ENCODE measurements at regions not wholly inside any gene's neighbourhood (a gene's known extent, or its start where the extent isn't known, plus 50 kb on each side); places are given as distances from the start of the nearest gene placed in this dataset.

GRCh38 chr2:47282621-47283272 is 86.4 kb upstream of the EPCAM start:
- no peak for TF ChIP-seq REST (IDR thresholded peaks at IDR 0.05; ENCODE audit: low read depth)
- no peak for TF ChIP-seq NFIC (IDR thresholded peaks at IDR 0.05)
- TF ChIP-seq RAD21 (IDR thresholded peaks at IDR 0.05; ENCODE audit: low read depth): no peak
- no peak for TF ChIP-seq MAX (IDR thresholded peaks at IDR 0.05)
- no peak for TF ChIP-seq CEBPB (IDR thresholded peaks at IDR 0.05)
- TF ChIP-seq EGR1 (IDR thresholded peaks at IDR 0.05): no peak
- no peak for TF ChIP-seq CREB1 (IDR thresholded peaks at IDR 0.05; ENCODE audit: low read depth)

- TF ChIP-seq EGR1 (IDR thresholded peaks at IDR 0.05) (no peak), USF1 (IDR thresholded peaks at IDR 0.05) (no peak), ZBTB7A (IDR thresholded peaks at IDR 0.05; ENCODE audit: low read depth) (no peak), CREB1 (IDR thresholded peaks at IDR 0.05; ENCODE audit: low read depth) (no peak), NFIC (IDR thresholded peaks at IDR 0.05) (no peak), MAX (IDR thresholded peaks at IDR 0.05) (no peak), CEBPB (IDR thresholded peaks at IDR 0.05) (no peak), FOXM1 (IDR thresholded peaks at IDR 0.05; ENCODE audit: borderline replicate concordance, low read depth) (no peak), RAD21 (IDR thresholded peaks at IDR 0.05; ENCODE audit: low read depth) (no peak), TAF1 (IDR thresholded peaks at IDR 0.05; ENCODE audit: low read depth) (no peak), REST (IDR thresholded peaks at IDR 0.05; ENCODE audit: low read depth) (no peak), TCF12 (IDR thresholded peaks at IDR 0.05; ENCODE audit: low read depth) (no peak), YY1 (IDR thresholded peaks at IDR 0.05; ENCODE audit: low read depth) (no peak), EP300 (IDR thresholded peaks at IDR 0.05; ENCODE audit: borderline replicate concordance) (no peak), TEAD4 (IDR thresholded peaks at IDR 0.05) (no peak)
Observed at GRCh38 chr2:47277987-47278386, 91.1 kb upstream of the EPCAM start.

- no peak for TF ChIP-seq TAF1 (IDR thresholded peaks at IDR 0.05; ENCODE audit: low read depth)
- no peak for TF ChIP-seq MAX (IDR thresholded peaks at IDR 0.05)
- no peak for TF ChIP-seq REST (IDR thresholded peaks at IDR 0.05; ENCODE audit: low read depth)
- no peak for TF ChIP-seq USF1 (IDR thresholded peaks at IDR 0.05)
- TF ChIP-seq CREB1 (IDR thresholded peaks at IDR 0.05; ENCODE audit: low read depth): no peak
- no peak for TF ChIP-seq RAD21 (IDR thresholded peaks at IDR 0.05; ENCODE audit: low read depth)
- TF ChIP-seq YY1 (IDR thresholded peaks at IDR 0.05; ENCODE audit: low read depth): no peak
Observed at GRCh38 chr2:47277187-47277586, 91.9 kb upstream of the EPCAM start.

GRCh38 chr2:47276061-47276460 is 93.0 kb upstream of the EPCAM start:
- TF ChIP-seq CREB1 (IDR thresholded peaks at IDR 0.05; ENCODE audit: low read depth): no peak
- TF ChIP-seq YY1 (IDR thresholded peaks at IDR 0.05; ENCODE audit: low read depth): no peak
- TF ChIP-seq NFIC (IDR thresholded peaks at IDR 0.05): no peak
- no peak for TF ChIP-seq ZBTB7A (IDR thresholded peaks at IDR 0.05; ENCODE audit: low read depth)
- TF ChIP-seq FOXM1 (IDR thresholded peaks at IDR 0.05; ENCODE audit: borderline replicate concordance, low read depth): no peak
- no peak for TF ChIP-seq TAF1 (IDR thresholded peaks at IDR 0.05; ENCODE audit: low read depth)
- no peak for TF ChIP-seq EGR1 (IDR thresholded peaks at IDR 0.05)
- TF ChIP-seq CEBPB (IDR thresholded peaks at IDR 0.05): no peak
- TF ChIP-seq TCF12 (IDR thresholded peaks at IDR 0.05; ENCODE audit: low read depth): no peak
- no peak for TF ChIP-seq REST (IDR thresholded peaks at IDR 0.05; ENCODE audit: low read depth)
- no peak for TF ChIP-seq RAD21 (IDR thresholded peaks at IDR 0.05; ENCODE audit: low read depth)
- TF ChIP-seq USF1 (IDR thresholded peaks at IDR 0.05): no peak
- no peak for TF ChIP-seq TEAD4 (IDR thresholded peaks at IDR 0.05)
- TF ChIP-seq MAX (IDR thresholded peaks at IDR 0.05): no peak
- no peak for TF ChIP-seq EP300 (IDR thresholded peaks at IDR 0.05; ENCODE audit: borderline replicate concordance)

Data from Ishikawa (cell line).